ENCODE measurements at regions not wholly inside any gene's neighbourhood (a gene's known extent, or its start where the extent isn't known, plus 50 kb on each side); places are given as distances from the start of the nearest gene placed in this dataset.

DNA sequence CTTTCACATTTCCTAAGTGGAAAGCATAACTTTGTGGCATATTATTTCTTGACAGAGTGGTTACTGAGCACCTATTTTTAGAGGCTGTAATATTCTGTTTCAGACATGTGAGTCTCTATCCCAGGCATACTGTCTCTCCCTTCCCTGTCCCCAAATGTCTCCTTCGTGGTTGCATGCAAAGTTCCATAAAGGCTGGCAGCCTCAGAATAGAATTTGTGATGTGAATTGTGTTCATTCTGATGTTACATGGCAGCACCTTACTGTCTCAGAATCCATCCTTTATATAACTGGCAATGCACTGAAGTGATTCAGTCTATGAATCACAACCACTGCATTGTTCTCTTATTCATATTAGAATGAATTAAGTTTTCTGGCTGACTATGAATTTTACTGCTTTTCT lies 89.0 kb upstream of the SLC7A1 start (continued):
- TF ChIP-seq, protein P1, sequence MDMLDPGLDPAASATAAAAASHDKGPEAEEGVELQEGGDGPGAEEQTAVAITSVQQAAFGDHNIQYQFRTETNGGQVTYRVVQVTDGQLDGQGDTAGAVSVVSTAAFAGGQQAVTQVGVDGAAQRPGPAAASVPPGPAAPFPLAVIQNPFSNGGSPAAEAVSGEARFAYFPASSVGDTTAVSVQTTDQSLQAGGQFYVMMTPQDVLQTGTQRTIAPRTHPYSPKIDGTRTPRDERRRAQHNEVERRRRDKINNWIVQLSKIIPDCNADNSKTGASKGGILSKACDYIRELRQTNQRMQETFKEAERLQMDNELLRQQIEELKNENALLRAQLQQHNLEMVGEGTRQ (IDR thresholded peaks at IDR 0.05; ENCODE audit: borderline replicate concordance, low read depth, low read length) = no peak
- no peak for TF ChIP-seq SIN3A (IDR thresholded peaks at IDR 0.05; ENCODE audit: borderline replicate concordance, low read depth, low read length)
- no peak for TF ChIP-seq RCOR1 (IDR thresholded peaks at IDR 0.05; ENCODE audit: low read length)
- TF ChIP-seq, protein P2, sequence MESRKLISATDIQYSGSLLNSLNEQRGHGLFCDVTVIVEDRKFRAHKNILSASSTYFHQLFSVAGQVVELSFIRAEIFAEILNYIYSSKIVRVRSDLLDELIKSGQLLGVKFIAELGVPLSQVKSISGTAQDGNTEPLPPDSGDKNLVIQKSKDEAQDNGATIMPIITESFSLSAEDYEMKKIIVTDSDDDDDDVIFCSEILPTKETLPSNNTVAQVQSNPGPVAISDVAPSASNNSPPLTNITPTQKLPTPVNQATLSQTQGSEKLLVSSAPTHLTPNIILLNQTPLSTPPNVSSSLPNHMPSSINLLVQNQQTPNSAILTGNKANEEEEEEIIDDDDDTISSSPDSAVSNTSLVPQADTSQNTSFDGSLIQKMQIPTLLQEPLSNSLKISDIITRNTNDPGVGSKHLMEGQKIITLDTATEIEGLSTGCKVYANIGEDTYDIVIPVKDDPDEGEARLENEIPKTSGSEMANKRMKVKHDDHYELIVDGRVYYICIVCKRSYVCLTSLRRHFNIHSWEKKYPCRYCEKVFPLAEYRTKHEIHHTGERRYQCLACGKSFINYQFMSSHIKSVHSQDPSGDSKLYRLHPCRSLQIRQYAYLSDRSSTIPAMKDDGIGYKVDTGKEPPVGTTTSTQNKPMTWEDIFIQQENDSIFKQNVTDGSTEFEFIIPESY (IDR thresholded peaks at IDR 0.05; ENCODE audit: borderline replicate concordance, low read depth) = no peak
- TF ChIP-seq ELF1 (IDR thresholded peaks at IDR 0.05) = no peak
- TF ChIP-seq RAD21 (IDR thresholded peaks at IDR 0.05; ENCODE audit: low read length) = no peak
- TF ChIP-seq, protein P3, sequence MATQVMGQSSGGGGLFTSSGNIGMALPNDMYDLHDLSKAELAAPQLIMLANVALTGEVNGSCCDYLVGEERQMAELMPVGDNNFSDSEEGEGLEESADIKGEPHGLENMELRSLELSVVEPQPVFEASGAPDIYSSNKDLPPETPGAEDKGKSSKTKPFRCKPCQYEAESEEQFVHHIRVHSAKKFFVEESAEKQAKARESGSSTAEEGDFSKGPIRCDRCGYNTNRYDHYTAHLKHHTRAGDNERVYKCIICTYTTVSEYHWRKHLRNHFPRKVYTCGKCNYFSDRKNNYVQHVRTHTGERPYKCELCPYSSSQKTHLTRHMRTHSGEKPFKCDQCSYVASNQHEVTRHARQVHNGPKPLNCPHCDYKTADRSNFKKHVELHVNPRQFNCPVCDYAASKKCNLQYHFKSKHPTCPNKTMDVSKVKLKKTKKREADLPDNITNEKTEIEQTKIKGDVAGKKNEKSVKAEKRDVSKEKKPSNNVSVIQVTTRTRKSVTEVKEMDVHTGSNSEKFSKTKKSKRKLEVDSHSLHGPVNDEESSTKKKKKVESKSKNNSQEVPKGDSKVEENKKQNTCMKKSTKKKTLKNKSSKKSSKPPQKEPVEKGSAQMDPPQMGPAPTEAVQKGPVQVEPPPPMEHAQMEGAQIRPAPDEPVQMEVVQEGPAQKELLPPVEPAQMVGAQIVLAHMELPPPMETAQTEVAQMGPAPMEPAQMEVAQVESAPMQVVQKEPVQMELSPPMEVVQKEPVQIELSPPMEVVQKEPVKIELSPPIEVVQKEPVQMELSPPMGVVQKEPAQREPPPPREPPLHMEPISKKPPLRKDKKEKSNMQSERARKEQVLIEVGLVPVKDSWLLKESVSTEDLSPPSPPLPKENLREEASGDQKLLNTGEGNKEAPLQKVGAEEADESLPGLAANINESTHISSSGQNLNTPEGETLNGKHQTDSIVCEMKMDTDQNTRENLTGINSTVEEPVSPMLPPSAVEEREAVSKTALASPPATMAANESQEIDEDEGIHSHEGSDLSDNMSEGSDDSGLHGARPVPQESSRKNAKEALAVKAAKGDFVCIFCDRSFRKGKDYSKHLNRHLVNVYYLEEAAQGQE (IDR thresholded peaks at IDR 0.05; ENCODE audit: low read depth, low read length) = no peak
- no peak for TF ChIP-seq MEF2A (IDR thresholded peaks at IDR 0.05; ENCODE audit: borderline replicate concordance, low read depth)
- TF ChIP-seq POLR2AphosphoS5 (IDR thresholded peaks at IDR 0.05; ENCODE audit: low read depth, low read length) = no peak
- TF ChIP-seq, protein P4, sequence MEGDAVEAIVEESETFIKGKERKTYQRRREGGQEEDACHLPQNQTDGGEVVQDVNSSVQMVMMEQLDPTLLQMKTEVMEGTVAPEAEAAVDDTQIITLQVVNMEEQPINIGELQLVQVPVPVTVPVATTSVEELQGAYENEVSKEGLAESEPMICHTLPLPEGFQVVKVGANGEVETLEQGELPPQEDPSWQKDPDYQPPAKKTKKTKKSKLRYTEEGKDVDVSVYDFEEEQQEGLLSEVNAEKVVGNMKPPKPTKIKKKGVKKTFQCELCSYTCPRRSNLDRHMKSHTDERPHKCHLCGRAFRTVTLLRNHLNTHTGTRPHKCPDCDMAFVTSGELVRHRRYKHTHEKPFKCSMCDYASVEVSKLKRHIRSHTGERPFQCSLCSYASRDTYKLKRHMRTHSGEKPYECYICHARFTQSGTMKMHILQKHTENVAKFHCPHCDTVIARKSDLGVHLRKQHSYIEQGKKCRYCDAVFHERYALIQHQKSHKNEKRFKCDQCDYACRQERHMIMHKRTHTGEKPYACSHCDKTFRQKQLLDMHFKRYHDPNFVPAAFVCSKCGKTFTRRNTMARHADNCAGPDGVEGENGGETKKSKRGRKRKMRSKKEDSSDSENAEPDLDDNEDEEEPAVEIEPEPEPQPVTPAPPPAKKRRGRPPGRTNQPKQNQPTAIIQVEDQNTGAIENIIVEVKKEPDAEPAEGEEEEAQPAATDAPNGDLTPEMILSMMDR (IDR thresholded peaks at IDR 0.05) = no peak
- TF ChIP-seq NRF1 (IDR thresholded peaks at IDR 0.05; ENCODE audit: low read depth, low read length) = no peak
- peak; percentile 60 for TF ChIP-seq JUND (IDR thresholded peaks at IDR 0.05)
- TF ChIP-seq, protein P5, sequence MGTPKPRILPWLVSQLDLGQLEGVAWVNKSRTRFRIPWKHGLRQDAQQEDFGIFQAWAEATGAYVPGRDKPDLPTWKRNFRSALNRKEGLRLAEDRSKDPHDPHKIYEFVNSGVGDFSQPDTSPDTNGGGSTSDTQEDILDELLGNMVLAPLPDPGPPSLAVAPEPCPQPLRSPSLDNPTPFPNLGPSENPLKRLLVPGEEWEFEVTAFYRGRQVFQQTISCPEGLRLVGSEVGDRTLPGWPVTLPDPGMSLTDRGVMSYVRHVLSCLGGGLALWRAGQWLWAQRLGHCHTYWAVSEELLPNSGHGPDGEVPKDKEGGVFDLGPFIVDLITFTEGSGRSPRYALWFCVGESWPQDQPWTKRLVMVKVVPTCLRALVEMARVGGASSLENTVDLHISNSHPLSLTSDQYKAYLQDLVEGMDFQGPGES (IDR thresholded peaks at IDR 0.05; ENCODE audit: low read depth, low read length) = no peak
- no peak for TF ChIP-seq MXI1 (IDR thresholded peaks at IDR 0.05; ENCODE audit: low read depth, low read length)
- no peak for TF ChIP-seq TEAD4 (IDR thresholded peaks at IDR 0.05; ENCODE audit: borderline replicate concordance, insufficient read depth)
- no peak; the same call in 1 of the 2 replicates for TF ChIP-seq NFIC (IDR thresholded peaks at IDR 0.05; ENCODE audit: borderline replicate concordance)

Data from SK-N-SH (cell line).